Left lung (tissue), 4 donors: ENCODE measurements at regions not wholly inside any gene's neighbourhood (a gene's known extent, or its start where the extent isn't known, plus 50 kb on each side); places are given as distances from the start of the nearest gene placed in this dataset.

Source experiments
- ATAC-seq: fragments of 200-7000 bp; cut with Tn5 transposase; one replicate; pipeline ENCODE4 v1.9.1; 2020; ENCODE audit warnings: moderate library complexity
- DNase-seq, 4 donors: peaks; one replicate each; pipeline ENCODE4 v3.0.0-alpha.2; 2013 to 2020
- H3K27ac ChIP-seq, 2 donors: fragments of 200-600 bp; sonication (generic) in 1 of 2; one replicate each; pipeline versions ENCODE4 v1.5.0 to v1.8.0; 2020 to 2021
- H3K27me3 ChIP-seq, 2 donors: fragments of 200-600 bp; sonication (generic) in 1 of 2; one replicate each; pipeline versions ENCODE4 v1.5.0 to v1.8.0; 2020 to 2021
- H3K36me3 ChIP-seq, 2 donors: fragments of 200-600 bp; sonication (generic) in 1 of 2; one replicate each; pipeline versions ENCODE4 v1.5.0 to v1.8.0; 2020 to 2021
- H3K4me1 ChIP-seq, 2 donors: fragments of 200-600 bp; one replicate each; pipeline ENCODE4 v1.8.0; 2021
- H3K4me3 ChIP-seq, 2 donors: fragments of 200-600 bp; sonication (generic) in 1 of 2; one replicate each; pipeline versions ENCODE4 v1.5.0 to v1.8.0; 2020 to 2021; ENCODE audit warnings: mild to moderate bottlenecking in 1 of 2
- H3K9me3 ChIP-seq, 2 donors: fragments of 200-600 bp; sonication (generic) in 1 of 2; one replicate each; pipeline versions ENCODE4 v1.5.0 to v1.8.0; 2020 to 2021
- intact Hi-C, 2 donors: fragments of 100-400 bp; cut with DNase I; formaldehyde crosslinking; loops; one replicate each; pipeline versions ENCODE4 v1.11.2 to v1.14.2; 2022
- TF ChIP-seq, protein P1 (sequence below), 2 donors: fragments of 200-600 bp; sonication (generic) in 1 of 2; IDR thresholded peaks; one replicate each; pipeline versions ENCODE4 v1.5.0 to v1.8.0; 2021; ENCODE audit warnings: antibody characterized with exemption in 2 of 2
- donor health status: DM: no; HTN: yes; CAD: no.
- donor health status: DM: no; HTN: no; CAD: no.

DNA sequence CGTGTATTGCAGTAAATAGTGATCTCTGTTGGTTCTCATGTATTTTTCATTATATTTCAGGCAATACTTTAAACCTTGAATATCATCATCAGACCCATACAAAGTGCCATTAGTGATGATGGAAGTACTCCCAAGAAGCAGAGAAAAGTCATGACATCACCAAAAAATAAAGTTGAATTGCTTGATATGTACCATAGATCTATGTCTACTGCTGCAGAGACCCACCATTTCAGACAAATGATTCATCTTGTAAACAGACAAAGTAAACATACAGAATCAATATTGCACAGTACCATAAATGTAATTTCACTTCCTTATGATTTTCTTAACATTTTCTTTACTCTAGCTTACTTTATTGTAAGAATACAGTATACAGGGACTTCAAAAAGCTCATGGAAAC is 347.8 kb downstream of the IPMK start:
- Histone ChIP-seq H3K36me3 (no peaks in the 10 kb centered on the region), H3K4me1 (no peaks in the 10 kb centered on the region), H3K9me3 (no peaks in the 10 kb centered on the region), H3K27ac (no peak overlapping the region), H3K4me3 (no peak overlapping the region), H3K27me3 (no peaks in the 10 kb centered on the region)
- TF ChIP-seq, protein P1, sequence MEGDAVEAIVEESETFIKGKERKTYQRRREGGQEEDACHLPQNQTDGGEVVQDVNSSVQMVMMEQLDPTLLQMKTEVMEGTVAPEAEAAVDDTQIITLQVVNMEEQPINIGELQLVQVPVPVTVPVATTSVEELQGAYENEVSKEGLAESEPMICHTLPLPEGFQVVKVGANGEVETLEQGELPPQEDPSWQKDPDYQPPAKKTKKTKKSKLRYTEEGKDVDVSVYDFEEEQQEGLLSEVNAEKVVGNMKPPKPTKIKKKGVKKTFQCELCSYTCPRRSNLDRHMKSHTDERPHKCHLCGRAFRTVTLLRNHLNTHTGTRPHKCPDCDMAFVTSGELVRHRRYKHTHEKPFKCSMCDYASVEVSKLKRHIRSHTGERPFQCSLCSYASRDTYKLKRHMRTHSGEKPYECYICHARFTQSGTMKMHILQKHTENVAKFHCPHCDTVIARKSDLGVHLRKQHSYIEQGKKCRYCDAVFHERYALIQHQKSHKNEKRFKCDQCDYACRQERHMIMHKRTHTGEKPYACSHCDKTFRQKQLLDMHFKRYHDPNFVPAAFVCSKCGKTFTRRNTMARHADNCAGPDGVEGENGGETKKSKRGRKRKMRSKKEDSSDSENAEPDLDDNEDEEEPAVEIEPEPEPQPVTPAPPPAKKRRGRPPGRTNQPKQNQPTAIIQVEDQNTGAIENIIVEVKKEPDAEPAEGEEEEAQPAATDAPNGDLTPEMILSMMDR (IDR thresholded peaks at IDR 0.05), result no peak
- intact Hi-C loops, result no loop called here
- ATAC-seq, result no peak
- DNase-seq, result no peak

- ATAC-seq (no peak), DNase-seq (no peak)
- H3K36me3 ChIP-seq, result no peaks in the 10 kb centered on the region
- H3K9me3 ChIP-seq, result no peaks in the 10 kb centered on the region
- H3K27ac ChIP-seq, result no peak overlapping the region
- no peaks in the 10 kb centered on the region for H3K27me3 ChIP-seq
- intact Hi-C loops, result no loop called here
- TF ChIP-seq, protein P1 (IDR thresholded peaks at IDR 0.05), result no peak
- H3K4me1 ChIP-seq, result no peaks in the 10 kb centered on the region
- no peak overlapping the region for H3K4me3 ChIP-seq
Measured at GRCh38 chr10:57917019-57917418, 350.7 kb downstream of the IPMK start.

DNA sequence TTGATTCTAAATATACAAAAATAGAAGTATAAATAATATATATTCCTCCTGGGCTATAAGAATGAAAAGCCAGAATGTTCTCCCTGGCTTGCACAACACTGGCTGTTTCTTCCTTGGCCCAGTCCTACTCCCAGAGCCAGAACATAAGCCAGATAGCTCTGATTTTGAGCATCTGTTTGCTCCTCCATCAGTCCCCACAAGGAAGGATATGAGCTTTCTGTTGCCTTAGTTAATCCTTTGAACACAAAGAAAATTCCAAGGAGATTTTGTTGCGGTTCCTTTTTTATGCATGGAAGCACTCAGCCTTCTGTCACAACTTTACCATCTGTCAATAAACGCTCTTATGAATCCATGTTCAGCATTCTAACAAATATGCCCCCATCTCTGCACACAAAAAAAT is 361.8 kb downstream of the IPMK start:
- H3K36me3 ChIP-seq, result no peaks in the 10 kb centered on the region
- intact Hi-C loops, result no loop called here
- H3K27ac ChIP-seq, result no peak overlapping the region
- H3K4me3 ChIP-seq, result no peak overlapping the region
- H3K4me1 ChIP-seq, result no peaks in the 10 kb centered on the region
- H3K27me3 ChIP-seq, result no peaks in the 10 kb centered on the region
- DNase-seq (no peak), ATAC-seq (no peak)
- peaks cover 0 to 3% of the 10 kb centered on the region in 2 donors for H3K9me3 ChIP-seq
- TF ChIP-seq, protein P1 (IDR thresholded peaks at IDR 0.05), result no peak

DNA sequence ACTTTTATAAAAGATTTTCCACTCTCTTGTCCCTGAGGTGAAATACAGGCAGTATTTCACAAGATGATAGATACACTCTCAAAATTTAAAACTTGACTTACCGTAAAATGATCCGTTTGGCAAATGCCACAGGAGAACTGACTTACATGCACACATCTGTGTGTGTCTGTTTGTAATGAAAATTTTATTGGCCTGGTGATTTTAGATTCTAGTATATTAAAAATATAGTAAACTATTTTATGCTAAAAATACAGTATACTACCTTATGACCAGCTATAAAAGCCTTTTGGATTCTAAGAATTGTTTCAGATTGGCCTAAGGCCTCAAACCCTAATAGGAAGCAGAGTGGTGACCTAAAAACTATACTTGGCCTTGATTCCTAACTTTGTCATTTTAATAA is 362.7 kb downstream of the IPMK start:
- peaks cover 0 to 3% of the 10 kb centered on the region in 2 donors for H3K9me3 ChIP-seq
- no peak for ATAC-seq
- H3K27me3 ChIP-seq, result no peaks in the 10 kb centered on the region
- no peak overlapping the region for H3K4me3 ChIP-seq
- H3K36me3 ChIP-seq, result no peaks in the 10 kb centered on the region
- no peak overlapping the region for H3K27ac ChIP-seq
- TF ChIP-seq, protein P1 (IDR thresholded peaks at IDR 0.05), result no peak
- intact Hi-C loops, result no loop called here
- H3K4me1 ChIP-seq, result no peaks in the 10 kb centered on the region
- DNase-seq, result no peak

DNA sequence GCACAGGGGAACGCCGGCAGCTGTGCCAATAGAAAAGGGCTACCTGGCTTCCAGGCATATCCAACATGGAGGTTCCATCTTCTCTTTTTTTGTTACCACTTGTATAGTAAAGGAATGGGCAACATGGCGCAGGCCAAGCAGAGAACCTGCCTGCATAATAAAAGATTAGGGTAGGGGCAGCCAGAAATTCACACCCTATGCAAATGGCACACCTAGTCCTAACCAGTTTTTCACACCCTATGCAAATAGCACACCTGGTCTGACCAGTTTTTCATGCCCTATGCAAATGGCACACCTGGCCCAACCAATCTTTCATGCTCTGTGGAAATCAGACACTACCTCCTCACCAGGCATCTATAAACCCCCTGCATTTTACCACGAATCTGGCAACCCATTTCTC is 369.5 kb downstream of the IPMK start:
- Histone ChIP-seq H3K27ac (no peak overlapping the region), H3K27me3 (no peaks in the 10 kb centered on the region), H3K9me3 (peaks cover 0 to 9% of the 10 kb centered on the region in 2 donors), H3K4me1 (no peaks in the 10 kb centered on the region), H3K4me3 (no peak overlapping the region), H3K36me3 (no peaks in the 10 kb centered on the region)
- DNase-seq (no peak), ATAC-seq (no peak)
- intact Hi-C loops, result no loop called here
- TF ChIP-seq, protein P1 (IDR thresholded peaks at IDR 0.05), result no peak
